Kidney epithelial cell (primary cell): ENCODE measurements at regions not wholly inside any gene's neighbourhood (a gene's known extent, or its start where the extent isn't known, plus 50 kb on each side); places are given as distances from the start of the nearest gene placed in this dataset.

Experiments
- DNase-seq: peaks from one replicate; pipeline ENCODE4 v3.0.0-alpha.2; 2010; ENCODE audit warnings: low read depth
- H3K27me3 ChIP-seq: 2 replicates; pipeline ENCODE4 v1.6.0; 2011; ENCODE audit warnings: low read length; ENCODE audit not compliant: control insufficient read depth, insufficient read depth
- H3K36me3 ChIP-seq: 2 replicates; pipeline ENCODE4 v1.5.1; 2011; ENCODE audit warnings: low read length; ENCODE audit not compliant: control insufficient read depth, insufficient read depth
- H3K4me3 ChIP-seq: 2 replicates; pipeline ENCODE4 v1.5.1; 2011; ENCODE audit warnings: low read depth, mild to moderate bottlenecking, control low read depth, low read length
- TF ChIP-seq, protein P1 (sequence below): IDR thresholded peaks from 2 replicates; pipeline ENCODE4 v1.5.1; 2011; ENCODE audit warnings: mild to moderate bottlenecking, moderate library complexity, low read length, control low read depth, inconsistent platforms; ENCODE audit not compliant: insufficient read depth, poor library complexity, severe bottlenecking

DNA sequence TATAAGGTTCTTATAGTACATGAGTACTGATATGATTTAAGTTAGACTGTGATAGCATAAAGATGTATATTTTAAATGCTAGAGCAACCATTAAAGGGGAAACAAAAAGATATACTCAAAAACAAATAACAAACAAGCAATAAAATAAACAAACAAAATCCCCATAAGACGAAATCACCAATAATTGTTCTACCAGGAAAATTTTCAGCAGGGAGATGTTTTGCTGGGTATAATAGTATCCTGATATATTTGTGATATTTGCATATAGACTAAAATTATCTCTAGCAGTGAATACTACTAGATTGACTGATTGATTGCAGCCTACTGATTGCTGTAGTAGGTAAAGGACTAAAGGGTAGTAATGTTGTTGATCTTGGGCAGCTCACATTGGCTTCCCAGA is 177.4 kb downstream of the TMEM182 start:
- no peak for DNase-seq
- TF ChIP-seq, protein P1, sequence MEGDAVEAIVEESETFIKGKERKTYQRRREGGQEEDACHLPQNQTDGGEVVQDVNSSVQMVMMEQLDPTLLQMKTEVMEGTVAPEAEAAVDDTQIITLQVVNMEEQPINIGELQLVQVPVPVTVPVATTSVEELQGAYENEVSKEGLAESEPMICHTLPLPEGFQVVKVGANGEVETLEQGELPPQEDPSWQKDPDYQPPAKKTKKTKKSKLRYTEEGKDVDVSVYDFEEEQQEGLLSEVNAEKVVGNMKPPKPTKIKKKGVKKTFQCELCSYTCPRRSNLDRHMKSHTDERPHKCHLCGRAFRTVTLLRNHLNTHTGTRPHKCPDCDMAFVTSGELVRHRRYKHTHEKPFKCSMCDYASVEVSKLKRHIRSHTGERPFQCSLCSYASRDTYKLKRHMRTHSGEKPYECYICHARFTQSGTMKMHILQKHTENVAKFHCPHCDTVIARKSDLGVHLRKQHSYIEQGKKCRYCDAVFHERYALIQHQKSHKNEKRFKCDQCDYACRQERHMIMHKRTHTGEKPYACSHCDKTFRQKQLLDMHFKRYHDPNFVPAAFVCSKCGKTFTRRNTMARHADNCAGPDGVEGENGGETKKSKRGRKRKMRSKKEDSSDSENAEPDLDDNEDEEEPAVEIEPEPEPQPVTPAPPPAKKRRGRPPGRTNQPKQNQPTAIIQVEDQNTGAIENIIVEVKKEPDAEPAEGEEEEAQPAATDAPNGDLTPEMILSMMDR, result no peak
- H3K27me3 ChIP-seq, result no peaks in the 10 kb centered on the region
- no peak overlapping the region for H3K4me3 ChIP-seq
- no peaks in the 10 kb centered on the region for H3K36me3 ChIP-seq

DNA sequence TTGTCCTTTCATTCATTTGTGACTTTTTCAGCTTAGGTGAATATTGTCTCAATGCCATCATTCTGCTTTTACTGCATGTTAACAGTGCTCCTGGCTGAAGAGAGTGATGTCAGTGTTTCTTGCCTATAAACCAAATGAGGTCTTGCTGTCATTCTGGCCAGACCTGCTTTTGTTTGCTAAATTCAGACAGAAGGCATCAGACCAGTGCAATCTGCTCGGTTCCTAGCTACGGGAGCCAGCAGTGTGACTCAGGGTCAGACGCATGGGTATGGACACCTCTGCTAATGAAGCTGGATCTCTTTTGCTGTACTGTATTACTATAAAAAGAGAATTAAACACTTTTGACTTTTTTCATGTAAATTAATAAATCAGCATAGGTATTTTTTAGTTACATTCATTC is 178.9 kb downstream of the TMEM182 start:
- Histone ChIP-seq H3K36me3 (no peaks in the 10 kb centered on the region), H3K27me3 (no peaks in the 10 kb centered on the region), H3K4me3 (no peak overlapping the region)
- TF ChIP-seq, protein P1, result no peak
- no peak for DNase-seq

DNA sequence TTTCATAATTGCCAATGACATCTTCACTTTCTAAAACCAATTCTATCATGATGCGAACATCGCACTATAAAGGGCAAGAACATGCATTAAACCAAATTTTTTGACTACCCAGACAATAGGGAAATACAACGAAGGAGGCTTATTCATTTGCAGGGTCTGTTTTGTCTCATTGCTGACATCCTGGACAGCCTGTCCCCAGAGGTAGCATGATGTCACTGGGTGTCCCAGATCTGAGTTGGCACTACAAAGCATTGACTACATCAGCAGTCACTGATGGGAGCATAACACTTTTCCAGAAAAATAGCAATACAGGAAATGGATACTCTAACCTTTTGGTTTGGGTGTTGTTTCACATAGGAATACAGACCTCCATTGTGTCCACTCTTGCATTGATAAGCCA is 180.3 kb downstream of the TMEM182 start:
- Histone ChIP-seq H3K27me3 (no peaks in the 10 kb centered on the region), H3K4me3 (no peak overlapping the region), H3K36me3 (no peaks in the 10 kb centered on the region)
- TF ChIP-seq, protein P1, result no peak
- no peak for DNase-seq

DNA sequence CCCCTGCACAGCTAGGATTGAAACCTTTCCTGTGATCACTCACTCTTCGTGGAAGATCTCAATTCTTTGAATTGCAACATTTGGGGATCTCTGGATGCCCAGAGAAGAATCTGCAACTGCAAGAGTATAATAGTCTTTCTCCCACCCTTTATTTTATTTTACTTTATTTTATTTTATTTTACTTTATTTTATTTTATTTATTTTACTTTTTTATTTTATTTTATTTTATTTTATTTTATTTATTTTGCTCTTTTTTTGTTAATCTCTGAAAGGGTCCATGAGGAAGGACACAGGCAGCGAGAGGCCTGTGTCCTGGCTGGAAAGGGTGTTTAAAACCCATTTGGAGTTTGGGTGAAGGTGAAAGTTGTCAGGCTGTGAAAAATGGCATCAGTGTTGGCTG is 181.4 kb downstream of the TMEM182 start:
- TF ChIP-seq, protein P1, result no peak
- H3K27me3 ChIP-seq, result no peaks in the 10 kb centered on the region
- no peak overlapping the region for H3K4me3 ChIP-seq
- H3K36me3 ChIP-seq, result no peaks in the 10 kb centered on the region
- DNase-seq, result no peak

DNA sequence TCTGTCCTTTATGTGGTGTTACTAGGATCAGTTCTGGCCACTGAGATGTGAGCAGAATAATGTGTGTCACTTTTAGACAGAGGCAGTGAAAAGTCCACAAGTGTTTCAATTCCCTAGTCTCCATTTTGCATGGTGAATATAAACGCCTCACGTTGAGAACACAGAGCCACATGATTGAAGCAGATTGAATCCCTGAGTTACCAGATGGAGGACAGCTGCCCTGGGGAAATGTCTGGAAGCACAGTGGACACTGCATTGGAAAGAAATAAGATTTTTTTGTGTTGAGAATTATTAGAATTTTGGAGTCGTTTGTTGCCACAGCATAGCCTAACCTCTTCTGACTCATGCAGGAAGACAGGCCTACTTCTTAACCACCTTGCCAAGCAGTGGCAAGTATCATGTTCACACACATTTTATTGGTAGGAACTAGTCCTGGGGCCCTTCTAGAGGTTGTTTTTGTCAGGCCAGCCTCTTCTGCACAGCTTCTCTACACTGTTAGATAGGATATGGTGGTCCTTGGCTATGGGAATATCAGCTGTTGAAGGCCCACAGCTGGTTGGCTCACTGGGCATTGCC is 188.6 kb downstream of the TMEM182 start:
- no peak for DNase-seq
- TF ChIP-seq, protein P1, result no peak
- Histone ChIP-seq H3K27me3 (no peaks in the 10 kb centered on the region), H3K36me3 (no peaks in the 10 kb centered on the region), H3K4me3 (no peak overlapping the region)

DNA sequence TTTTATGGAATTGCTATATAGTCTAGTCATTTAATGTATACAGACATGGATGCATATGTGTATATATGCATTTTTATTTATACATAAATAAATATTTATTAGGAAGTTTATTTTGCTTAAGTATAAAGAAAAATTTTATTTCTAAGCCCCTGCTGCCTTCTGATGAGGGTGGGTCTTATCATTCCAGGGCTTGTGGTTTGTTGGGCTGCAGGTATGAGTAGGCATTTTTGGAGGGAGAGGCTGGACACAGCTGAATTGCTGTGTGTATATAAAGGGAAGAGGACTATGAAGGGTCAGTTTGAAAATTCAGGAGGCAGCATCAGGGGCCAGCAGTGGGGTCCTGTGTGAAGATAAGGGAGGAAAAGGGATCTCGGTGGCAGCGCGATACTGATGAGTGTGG is 189.4 kb downstream of the TMEM182 start:
- TF ChIP-seq, protein P1, result no peak
- H3K36me3 ChIP-seq, result no peaks in the 10 kb centered on the region

More for the DNA sequence above, 189.4 kb downstream of the TMEM182 start:
- no peak for DNase-seq
- Histone ChIP-seq H3K27me3 (no peaks in the 10 kb centered on the region), H3K4me3 (no peak overlapping the region)
